NOMO-1 treated with dmso at 0.1 percent for 144 hours (cell line): ENCODE measurements at regions not wholly inside any gene's neighbourhood (a gene's known extent, or its start where the extent isn't known, plus 50 kb on each side); places are given as distances from the start of the nearest gene placed in this dataset.
"Not testable (repeated sequence)": the region's sequence is repeated elsewhere in the genome, so short reads cannot be mapped to it uniquely, and the experiment has no call there.

ENCODE experiments used
- DNase-seq: peaks from one replicate; lab custom pipeline; 2025; ENCODE audit not compliant: unreplicated experiment; lab: John Stamatoyannopoulos, UW

DNA sequence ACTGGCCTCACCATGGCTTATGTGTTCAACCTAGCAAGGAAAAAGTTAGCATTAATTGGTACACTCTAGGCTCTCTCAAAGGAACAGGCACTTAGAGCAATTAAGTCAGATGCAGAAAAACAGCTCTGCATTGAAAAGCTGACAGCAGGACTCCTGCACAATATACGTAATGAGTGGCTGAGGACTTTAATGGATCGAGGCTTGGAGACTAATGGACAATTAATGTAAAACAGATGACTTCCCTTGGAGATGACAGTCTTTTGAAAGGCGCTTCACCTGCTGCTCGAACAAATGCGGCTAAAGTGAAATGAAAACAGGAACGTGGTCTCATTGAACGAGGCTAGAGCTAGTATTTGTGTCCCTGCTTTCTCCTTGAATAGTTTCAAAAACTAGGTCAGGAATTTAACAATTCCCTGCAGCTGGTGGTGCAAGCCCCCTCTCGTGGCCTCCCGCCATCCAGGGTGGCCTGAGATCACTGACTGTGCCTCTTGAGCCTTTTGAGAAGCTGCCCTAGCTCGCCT is 137.1 kb downstream of the ELOVL4 start:
- DNase-seq: no peak

DNA sequence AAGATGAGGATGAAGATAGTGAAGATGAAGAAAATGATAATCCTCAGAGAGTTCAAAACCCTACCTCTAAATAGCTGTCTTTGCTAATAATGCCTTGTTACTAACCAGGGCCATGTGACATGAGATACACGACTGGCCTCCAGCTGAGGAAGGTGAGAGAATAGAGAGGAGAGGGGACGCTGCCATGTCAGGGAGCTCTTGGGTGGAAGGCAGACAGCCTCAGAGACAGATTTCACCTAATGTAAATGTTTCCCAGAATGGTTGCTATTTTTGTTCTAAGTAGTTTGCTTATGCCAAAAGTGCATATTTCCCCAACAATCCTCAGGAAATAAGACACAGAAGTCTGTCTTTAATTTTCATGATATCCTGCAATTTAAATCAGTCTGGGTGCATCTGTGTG is 138.4 kb downstream of the ELOVL4 start:
- no peak for DNase-seq

DNA sequence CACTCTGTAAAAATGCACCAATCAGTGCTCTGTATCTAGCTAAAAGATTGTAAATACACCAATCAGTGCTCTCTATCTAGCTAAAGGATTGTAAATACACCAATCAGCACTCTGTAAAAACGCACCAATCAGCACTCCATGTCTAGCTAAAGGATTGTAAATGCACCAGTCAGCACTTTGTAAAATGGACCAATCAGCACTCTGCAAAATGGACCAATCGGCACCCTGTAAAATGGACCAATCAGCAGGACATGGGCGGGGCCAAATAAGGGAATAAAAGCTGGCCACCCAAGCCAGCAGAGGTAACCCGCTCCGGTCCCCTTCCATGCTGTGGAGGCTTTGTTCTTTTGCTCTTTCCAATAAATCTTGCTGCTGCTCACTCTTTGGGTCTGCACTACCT is 140.7 kb downstream of the ELOVL4 start:
- DNase-seq: not testable (repeated sequence)

DNA sequence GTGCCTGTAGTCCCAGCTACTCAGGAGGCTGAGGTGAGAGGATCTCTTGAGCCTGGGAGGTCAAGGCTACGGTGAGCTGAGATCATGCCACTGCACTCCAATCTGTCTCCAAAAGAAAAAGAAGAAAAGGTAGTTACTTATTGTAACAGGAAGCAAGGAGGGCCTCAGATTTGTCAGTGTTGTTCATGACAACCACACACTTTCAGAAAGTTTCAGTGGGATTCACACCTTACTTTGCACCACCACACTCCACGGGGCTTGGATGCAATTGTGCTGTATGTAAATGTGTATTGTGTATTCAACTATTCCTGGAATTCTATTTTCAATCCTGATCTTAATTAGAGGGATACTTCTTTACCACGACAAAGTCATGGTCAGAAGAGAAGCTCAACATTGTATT is 142.6 kb downstream of the ELOVL4 start:
- no peak for DNase-seq

DNA sequence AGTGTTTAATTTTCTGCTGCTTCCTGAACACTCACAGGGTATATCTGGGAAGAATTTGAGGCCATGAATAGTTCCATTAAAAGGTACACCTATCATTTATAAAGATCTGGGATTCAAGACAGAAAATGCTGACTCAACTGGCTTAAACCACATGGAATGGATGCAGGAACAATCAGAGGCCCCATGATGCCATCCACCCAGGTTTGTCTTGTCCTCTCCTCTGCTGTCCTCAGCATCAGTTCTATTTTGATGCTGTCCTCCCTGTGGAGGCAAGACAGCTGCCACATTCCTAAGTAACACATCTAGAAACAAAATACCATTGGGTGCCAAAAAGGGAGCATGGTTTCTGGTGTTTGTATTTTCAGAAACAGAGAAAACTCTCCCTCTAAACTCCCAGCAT is 143.4 kb downstream of the ELOVL4 start:
- DNase-seq: no peak

DNA sequence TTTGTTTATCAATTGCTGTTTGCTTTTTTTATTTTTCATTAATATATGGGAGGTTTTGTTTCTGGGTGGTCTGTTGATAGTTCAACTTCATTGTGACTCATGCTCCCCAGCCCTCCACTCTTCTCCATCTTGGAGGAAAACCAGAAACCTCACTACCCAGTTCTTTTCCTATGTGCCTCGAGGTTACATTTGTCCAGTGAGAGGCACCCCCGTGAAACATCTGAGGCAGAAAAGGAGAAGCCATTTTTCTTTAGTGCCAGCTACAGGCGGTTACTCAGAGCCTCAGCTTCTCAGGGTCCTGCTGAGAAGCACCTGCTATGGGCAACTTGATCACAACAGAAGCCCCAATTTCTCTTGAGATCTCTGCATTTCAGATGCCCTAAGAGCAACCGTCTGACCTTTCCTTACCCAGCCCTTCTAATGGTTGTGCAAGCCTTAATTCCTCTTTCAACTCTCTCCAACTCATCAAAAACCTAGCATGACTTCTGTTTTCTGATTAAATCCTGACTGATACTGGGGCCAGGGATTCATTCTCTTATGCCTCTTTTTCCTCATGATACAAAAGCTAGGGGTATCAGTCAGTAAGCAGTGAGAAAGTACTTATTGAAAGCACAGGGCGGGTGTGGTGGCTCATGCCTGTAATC is 144.6 kb downstream of the ELOVL4 start:
- DNase-seq: peak; percentile 54

DNA sequence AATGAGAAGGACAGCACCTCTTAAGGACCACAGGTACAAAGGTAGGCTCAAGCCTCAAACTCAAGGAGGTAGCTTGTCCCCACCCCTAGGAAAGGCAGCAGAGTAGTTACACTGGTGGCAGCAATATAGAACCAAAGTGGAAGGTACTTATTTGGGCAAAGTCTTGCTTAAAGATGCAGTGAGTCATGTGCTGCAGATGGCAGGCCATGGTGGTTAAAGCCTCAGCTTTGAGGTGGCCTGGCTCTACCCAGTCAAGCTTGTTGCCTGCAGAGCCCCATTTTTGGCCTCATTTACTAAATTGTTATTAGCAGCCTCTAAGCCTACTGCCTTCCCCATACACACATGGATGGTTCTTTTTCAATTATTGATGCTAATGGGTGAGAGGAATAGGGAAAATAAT is 146.0 kb downstream of the ELOVL4 start:
- no peak for DNase-seq

DNA sequence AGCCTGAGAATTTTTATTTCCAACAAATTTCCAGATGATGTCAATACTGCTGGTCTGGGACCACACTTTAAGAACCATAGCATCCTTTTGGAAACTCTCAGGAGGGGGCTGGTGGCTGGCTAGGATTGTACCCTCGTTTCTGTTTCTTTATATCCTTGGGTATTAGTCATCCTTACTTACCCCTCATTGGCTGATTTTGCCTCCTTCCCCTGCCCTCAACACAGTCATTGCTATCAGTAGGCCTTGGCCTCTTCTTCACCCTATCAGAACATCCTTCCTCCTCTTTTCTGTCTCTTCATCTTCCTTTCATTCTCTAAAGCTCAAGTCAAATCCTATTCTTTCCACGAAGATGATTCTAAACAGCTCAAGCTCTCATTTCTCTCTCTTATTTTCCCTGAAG is 148.5 kb downstream of the ELOVL4 start:
- no peak for DNase-seq

DNA sequence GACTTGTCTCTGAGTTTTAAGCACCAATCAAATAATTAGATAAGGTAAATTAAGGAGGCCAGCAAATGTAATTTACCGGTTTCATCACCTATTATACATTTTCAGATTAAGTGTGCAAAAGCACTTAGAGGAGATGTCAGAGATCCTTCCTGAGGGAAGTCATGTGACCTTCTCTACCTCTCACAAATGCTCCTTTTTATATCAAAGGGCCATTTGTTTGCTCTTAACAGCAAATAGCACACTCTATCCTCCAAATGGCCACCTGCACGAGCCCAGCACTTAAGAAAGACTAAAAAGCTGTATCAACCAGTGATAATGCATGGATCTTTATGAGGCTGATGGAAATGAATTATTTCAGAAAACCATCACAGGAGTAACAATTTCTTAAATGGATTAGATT is 149.4 kb downstream of the ELOVL4 start:
- DNase-seq: no peak

DNA sequence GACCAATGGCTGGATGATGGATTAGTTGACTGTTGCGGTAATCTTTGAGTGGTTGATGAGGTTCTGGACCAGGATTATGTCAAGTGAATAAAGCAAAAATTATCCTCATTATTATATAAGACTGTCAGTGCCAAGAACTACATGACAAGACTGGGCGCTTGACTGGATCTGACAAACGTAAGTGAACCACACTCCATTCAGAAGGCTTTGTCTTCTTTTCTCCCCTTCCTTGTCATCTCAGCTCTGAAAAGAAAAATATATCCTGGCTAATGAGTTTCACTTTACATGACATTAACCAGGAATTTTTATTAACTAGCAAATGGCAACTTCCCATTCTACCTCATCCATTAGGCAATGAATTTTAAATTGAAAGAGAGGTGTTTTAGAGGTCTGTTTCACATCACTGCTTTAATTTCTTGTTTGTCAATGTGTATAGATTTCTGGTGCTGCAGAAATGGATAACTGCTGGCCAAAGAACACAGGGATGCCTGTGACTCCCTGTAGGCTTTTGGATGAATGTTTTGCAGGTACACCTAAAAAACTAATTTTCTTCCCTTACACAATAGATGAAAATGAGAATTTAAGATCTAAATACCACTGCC is 150.1 kb downstream of the ELOVL4 start:
- no peak for DNase-seq

DNA sequence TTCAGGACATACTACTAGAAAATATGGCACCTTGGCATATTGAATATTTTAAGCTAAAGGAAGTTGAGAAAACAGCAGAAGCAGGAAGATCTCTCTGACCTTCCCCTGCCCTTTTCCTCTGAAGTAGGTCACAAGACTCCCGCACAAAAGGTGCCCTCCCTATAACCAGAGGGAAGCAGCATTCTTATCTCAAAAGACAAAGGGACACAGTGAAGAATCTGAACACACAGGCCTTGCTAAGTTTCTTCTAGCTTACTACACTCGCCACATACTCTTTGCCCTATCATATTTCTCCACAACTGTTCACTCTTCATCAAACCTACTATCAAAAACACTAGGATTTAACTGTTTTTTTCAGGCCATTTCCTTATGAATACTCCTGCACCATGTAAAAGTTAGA is 151.2 kb downstream of the ELOVL4 start:
- no peak for DNase-seq

DNA sequence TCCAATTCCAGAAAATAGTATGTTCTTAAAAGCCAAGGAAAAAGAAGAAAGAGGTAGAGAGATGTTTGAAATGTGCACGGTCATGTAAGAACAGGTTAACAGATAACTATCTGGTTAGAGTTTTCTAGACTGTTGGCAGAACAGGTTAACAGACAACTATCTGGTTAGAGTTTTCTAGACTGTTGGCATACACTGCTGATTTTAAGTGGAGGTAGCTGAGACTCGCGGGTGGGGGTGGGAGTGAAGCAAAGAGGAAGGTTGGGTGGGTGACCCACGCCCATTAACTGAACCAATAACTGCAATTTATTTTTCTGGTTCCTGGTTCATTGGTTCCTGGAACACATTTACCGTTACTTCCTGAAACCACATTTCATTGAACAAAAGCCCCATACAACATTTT is 157.5 kb downstream of the ELOVL4 start:
- no peak for DNase-seq

DNA sequence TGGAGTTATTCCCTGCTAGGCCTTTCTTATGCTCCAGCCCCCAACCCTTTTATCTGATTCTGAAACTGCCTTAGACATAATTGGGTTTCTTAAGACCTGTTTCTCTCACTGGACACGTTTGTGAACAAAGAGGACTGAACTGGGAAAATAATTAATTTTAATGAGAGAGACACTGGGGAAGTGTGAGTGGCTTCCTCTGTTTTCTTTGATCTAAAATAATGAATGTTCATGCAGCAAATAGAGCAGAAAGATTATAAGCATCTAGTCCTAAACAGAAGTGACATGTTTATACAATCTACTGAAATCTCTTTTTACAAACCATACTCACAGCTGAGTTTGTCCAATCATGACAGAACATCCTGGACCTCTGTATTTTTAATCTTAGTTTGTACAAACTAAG is 157.6 kb downstream of the SH3BGRL2 start:
- DNase-seq: no peak

DNA sequence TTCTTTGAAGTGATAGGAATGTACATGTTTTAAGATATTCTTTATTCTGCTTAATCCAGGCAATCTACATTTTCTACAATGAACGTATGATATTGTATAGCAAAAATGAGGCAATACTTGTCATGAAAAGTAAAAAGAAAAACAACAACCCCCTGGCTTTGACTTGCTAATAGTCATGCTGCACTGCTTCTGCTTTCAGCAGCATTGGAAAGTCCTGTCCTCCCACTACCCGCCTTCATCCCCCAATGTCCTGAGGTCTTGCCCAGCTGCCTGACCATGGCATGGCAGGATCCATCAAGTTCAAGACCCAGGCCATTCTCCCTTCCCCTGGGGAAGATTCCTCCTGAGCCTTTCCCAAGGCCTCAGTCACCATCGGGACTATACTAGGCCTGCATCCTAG is 156.5 kb downstream of the SH3BGRL2 start:
- no peak for DNase-seq

DNA sequence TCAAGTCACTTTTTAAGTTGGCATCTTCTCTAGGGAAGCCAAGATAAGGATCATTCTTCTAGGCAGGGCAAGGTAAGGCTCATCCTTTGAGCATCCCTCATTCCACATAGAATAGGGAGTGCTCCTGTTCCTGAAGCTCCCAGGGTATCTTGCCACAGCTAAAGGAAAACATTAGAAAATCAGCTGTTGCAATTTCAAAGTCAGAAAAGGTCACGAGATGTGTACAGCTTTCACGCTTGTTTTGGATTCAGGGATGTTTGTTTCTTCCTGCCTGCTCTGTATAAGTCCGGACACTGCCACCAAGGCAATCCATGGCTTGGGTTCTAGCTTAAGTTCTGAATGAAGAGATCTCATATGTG is 153.2 kb downstream of the SH3BGRL2 start:
- DNase-seq: no peak

DNA sequence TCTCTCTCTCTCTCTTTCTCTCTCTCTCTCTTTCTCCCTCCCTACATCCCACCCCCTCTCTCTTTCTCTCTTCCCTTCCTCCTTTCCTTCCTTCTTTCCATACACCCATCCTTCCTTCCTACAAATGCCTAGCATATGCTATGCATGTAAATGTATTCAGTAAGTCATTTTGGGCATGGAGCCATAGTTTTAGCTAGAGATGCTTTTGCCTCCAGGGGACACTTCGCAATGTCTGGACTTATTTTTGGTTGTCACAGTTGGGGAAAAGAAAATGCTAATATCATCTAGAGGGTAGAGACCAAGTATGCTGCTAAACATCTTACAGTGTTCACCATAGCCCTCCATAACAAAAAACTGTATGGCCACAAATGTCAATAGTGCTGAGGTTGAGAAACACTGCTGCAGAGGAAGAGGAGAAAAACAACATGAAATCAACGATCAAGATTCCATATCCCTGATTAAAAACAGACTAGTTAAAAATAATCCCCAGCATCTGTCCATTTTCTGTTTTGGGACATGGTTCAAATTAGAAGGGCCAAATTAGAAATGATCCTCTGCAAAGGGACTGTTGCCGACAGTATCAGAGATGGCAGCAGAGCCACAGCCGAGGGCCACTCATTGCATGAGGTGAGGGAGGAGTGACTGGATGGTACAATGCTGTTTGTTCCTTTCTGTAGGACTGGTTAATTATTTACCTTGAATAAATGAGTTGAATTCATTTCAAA is 152.7 kb downstream of the SH3BGRL2 start:
- no peak for DNase-seq

DNA sequence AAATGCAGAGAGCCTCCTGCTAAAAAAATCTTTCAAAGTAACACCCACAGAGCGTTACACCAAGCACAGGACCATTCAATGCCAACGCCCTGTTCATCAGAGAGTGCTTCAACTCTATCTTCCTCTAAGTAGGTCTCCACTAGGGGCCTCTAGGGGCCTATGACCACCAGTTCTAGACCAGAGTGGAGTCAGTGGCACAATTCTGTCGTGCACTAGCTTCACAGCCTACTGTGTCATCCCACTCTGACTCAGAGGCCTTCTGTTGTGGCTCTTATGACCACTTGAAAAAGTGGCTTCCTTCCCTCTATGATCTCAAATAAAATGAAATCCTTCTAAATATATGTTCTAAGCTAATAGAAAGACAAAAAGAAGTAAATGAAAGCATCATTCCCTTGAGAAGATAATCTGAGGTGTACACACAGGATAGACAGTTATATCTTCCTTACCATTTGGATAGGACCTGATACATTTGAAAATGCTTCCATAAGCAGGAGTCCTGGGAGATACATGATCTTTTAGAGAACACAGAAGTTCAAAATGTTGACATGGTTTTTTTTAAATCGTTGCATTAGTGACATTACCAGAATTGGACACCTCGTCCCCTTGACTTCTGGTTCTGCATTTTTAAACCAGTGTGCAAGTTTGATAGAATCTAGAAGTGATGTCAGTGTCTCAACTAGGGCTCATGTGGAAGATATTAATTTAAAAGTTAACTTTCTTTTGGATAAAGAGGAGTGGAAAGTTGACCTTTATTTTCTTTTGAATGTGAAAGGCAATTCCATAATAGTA is 151.9 kb downstream of the SH3BGRL2 start:
- DNase-seq: no peak

DNA sequence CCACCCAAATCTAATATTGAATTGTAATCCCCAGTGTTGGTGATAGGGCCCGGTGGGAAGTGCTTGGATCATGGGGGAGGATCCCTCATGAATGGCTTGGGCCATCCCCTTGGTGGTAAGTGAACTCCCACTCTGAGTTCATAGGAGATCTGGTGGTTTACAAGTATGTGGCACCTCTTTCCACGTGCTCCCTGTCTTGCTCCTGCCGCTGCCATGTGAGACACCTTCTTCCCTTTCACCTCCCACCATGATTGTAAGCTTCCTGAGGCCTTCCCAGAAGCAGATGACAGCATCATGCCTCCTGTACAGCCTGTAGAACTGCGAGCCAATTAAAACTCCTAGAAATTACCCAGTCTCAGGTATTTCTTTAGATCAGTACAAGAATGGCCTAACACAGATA is 150.8 kb downstream of the SH3BGRL2 start:
- DNase-seq: no peak

DNA sequence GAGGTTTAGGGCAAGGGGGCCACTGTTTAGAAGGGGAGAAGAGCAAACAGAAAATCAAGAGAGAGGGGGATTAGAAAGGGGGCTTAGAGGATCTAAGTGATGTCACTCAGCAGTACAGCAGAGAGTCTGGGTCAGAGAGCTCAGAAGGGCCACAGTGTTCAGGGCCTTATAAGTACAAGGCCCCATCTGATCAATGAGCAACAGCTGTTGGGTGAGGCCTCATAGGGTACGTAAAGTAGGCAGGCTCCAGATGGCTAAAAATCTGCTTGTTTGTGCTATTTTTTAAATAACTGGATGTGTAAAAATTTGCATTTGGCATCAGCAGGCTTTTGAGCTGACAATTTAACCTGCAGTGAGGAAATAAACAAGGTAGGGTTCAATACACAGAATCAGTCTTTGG is 149.8 kb downstream of the SH3BGRL2 start:
- no peak for DNase-seq

DNA sequence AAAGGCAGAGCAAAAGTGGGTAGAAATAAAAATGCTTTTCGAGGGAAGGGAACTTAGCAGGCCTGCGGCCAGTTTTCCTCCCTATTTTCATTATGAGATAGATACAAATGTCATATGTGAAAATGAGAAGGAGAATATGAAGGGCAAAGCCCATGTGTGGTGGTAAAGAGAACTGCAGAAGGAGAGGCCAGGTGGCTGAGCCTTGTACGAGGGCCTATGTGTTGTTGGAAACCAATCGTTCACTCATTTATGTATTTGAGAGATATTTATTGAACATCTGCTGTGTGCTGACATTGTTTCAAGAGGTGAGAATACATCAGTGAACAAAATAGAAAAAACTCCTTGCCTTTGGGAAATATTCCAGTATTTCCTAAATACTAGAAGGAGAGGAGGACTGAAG is 147.7 kb downstream of the SH3BGRL2 start:
- no peak for DNase-seq

DNA sequence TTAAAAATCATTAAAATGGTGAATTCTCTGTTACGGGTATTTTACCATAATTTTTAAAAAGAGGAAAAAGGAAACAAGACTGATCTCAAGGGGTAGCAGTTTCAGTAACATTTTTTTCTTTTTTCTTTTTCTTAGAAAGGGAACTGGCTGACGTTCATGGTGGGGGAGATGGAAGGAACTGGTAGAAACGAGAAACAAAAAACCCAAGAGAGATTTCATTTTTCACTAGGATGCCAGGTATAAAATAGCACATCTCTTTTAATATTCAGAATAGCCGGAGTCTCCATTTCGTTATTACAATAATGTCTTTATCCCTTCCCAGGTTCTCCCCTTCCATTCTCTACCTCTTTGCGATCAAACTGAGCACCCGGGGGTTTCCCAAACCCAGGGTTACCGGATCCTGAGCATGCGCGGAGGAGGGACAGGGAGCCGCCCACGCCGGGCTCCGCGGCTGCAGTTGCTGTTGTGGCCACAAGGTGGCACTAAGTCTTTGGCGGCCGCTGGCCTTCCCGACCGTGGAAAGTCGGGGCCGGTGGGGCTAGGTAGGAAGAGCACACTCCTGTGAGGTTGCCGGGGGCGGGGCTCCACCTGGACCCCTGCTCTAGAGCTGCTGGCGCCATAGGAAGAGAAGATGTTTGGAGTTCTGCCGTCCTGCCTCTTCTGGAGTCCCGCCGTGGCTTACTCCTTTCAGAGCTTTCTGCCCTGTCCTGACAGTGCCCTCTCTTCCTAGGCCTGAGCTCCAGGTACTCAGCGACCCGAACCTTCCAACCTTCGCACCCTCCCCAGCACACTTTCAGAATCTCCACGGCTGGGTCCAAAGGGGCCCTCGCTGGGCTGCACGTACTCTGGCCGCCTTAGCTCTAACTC is 146.8 kb downstream of the SH3BGRL2 start:
- DNase-seq: peak; percentile 50
